SK-N-SH treated with all-trans-retinoic acid at 6 μM for 48 hours (cell line): ENCODE measurements at regions not wholly inside any gene's neighbourhood (a gene's known extent, or its start where the extent isn't known, plus 50 kb on each side); places are given as distances from the start of the nearest gene placed in this dataset.

Source experiments
- ATAC-seq: fragments of 200-7000 bp; cut with Tn5 transposase; 3 replicates; pipeline ENCODE4 v1.9.1; 2020; ENCODE audit warnings: mild to moderate bottlenecking, moderate library complexity
- ARNTL ChIP-seq: fragments of 450-650 bp; formaldehyde crosslinking; IDR thresholded peaks from 2 replicates; pipeline ENCODE4 v1.5.0; 2020; ENCODE audit warnings: low read depth, mild to moderate bottlenecking, moderate library complexity, borderline replicate concordance
- BACH2 ChIP-seq: fragments of 250-450 bp; sonication (Bioruptor Pico); IDR thresholded peaks from 2 replicates; pipeline ENCODE4 v1.9.0; 2021; ENCODE audit warnings: mild to moderate bottlenecking, borderline replicate concordance
- CREB5 ChIP-seq: fragments of 250-450 bp; sonication (Bioruptor Pico); IDR thresholded peaks from 2 replicates; pipeline ENCODE4 v1.5.1; 2020; ENCODE audit warnings: low read depth, mild to moderate bottlenecking, moderate library complexity
- CSRNP3 ChIP-seq: fragments of 250-450 bp; sonication (Bioruptor Pico); IDR thresholded peaks from 2 replicates; pipeline ENCODE4 v1.5.1; 2021; ENCODE audit warnings: mild to moderate bottlenecking, moderate library complexity
- ESRRG ChIP-seq: fragments of 250-450 bp; sonication (Bioruptor Pico); IDR thresholded peaks from 2 replicates; pipeline ENCODE4 v1.6.1; 2021; ENCODE audit warnings: mild to moderate bottlenecking
- GLIS3 ChIP-seq: fragments of 250-450 bp; sonication (Bioruptor Pico); IDR thresholded peaks from 2 replicates; pipeline ENCODE4 v1.5.0; 2020; ENCODE audit warnings: mild to moderate bottlenecking, moderate library complexity
- ISL1 ChIP-seq: fragments of 250-450 bp; sonication (Bioruptor Pico); IDR thresholded peaks from 2 replicates; pipeline ENCODE4 v2.1.2; 2022; ENCODE audit warnings: mild to moderate bottlenecking, moderate library complexity
- OSR1 ChIP-seq: fragments of 250-450 bp; sonication (Bioruptor Pico); IDR thresholded peaks from 2 replicates; pipeline ENCODE4 v1.8.0; 2022; ENCODE audit warnings: moderate library complexity, mild to moderate bottlenecking, inconsistent platforms
- POU6F1 ChIP-seq: fragments of 250-450 bp; sonication (Bioruptor Pico); IDR thresholded peaks from 2 replicates; pipeline ENCODE4 v1.8.0; 2021; ENCODE audit warnings: low read depth, mild to moderate bottlenecking, moderate library complexity, borderline replicate concordance
- PPARA ChIP-seq: fragments of 250-450 bp; sonication (Bioruptor Pico); IDR thresholded peaks from 2 replicates; pipeline ENCODE4 v1.5.0; 2020; ENCODE audit warnings: mild to moderate bottlenecking, borderline replicate concordance
- RARB ChIP-seq: fragments of 250-450 bp; sonication (Bioruptor Pico); IDR thresholded peaks from 2 replicates; pipeline ENCODE4 v1.8.0; 2021; ENCODE audit warnings: mild to moderate bottlenecking, moderate library complexity
- SNAI2 ChIP-seq: fragments of 250-450 bp; sonication (Bioruptor Pico); IDR thresholded peaks from 2 replicates; pipeline ENCODE4 v1.5.0; 2020; ENCODE audit warnings: mild to moderate bottlenecking, moderate library complexity
- TCF4 ChIP-seq: fragments of 250-450 bp; sonication (Bioruptor Pico); IDR thresholded peaks from 2 replicates; pipeline ENCODE4 v1.8.0; 2021; ENCODE audit warnings: mild to moderate bottlenecking, moderate library complexity, borderline replicate concordance
- TOX ChIP-seq: fragments of 250-450 bp; sonication (Bioruptor Pico); IDR thresholded peaks from 2 replicates; pipeline ENCODE4 v1.8.0; 2021; ENCODE audit warnings: mild to moderate bottlenecking, moderate library complexity, borderline replicate concordance
- TSHZ2 ChIP-seq: fragments of 250-450 bp; sonication (Bioruptor Pico); IDR thresholded peaks from 2 replicates; pipeline ENCODE4 v1.5.0; 2020; ENCODE audit warnings: mild to moderate bottlenecking, moderate library complexity
- ZC3H10 ChIP-seq: fragments of 250-450 bp; sonication (Bioruptor Pico); IDR thresholded peaks from 2 replicates; pipeline ENCODE4 v1.5.1; 2021; ENCODE audit warnings: mild to moderate bottlenecking, moderate library complexity
- ZFP3 ChIP-seq: fragments of 250-450 bp; sonication (Bioruptor Pico); IDR thresholded peaks from 2 replicates; pipeline ENCODE4 v1.5.0; 2020; ENCODE audit warnings: mild to moderate bottlenecking, moderate library complexity
- ZFP30 ChIP-seq: fragments of 450-650 bp; formaldehyde crosslinking; IDR thresholded peaks from 2 replicates; pipeline ENCODE4 v1.5.0; 2022; ENCODE audit warnings: mild to moderate bottlenecking, moderate library complexity
- ZNF565 ChIP-seq: fragments of 450-650 bp; formaldehyde crosslinking; conservative IDR thresholded peaks from 2 replicates; pipeline ENCODE4 v1.5.0; 2020; ENCODE audit warnings: low read depth, mild to moderate bottlenecking, moderate library complexity
- ZNF70 ChIP-seq: fragments of 450-650 bp; formaldehyde crosslinking; IDR thresholded peaks from 2 replicates; pipeline ENCODE4 v1.5.0; 2020; ENCODE audit warnings: mild to moderate bottlenecking, moderate library complexity
- ZNF8 ChIP-seq: fragments of 450-650 bp; formaldehyde crosslinking; IDR thresholded peaks from 2 replicates; pipeline ENCODE4 v1.5.0; 2020; ENCODE audit warnings: mild to moderate bottlenecking, moderate library complexity
- TF ChIP-seq, protein P1 (sequence below): fragments of 250-450 bp; sonication (Bioruptor Pico); IDR thresholded peaks from 2 replicates; pipeline ENCODE4 v1.8.0; 2020; ENCODE audit warnings: mild to moderate bottlenecking, moderate library complexity, borderline replicate concordance

DNA sequence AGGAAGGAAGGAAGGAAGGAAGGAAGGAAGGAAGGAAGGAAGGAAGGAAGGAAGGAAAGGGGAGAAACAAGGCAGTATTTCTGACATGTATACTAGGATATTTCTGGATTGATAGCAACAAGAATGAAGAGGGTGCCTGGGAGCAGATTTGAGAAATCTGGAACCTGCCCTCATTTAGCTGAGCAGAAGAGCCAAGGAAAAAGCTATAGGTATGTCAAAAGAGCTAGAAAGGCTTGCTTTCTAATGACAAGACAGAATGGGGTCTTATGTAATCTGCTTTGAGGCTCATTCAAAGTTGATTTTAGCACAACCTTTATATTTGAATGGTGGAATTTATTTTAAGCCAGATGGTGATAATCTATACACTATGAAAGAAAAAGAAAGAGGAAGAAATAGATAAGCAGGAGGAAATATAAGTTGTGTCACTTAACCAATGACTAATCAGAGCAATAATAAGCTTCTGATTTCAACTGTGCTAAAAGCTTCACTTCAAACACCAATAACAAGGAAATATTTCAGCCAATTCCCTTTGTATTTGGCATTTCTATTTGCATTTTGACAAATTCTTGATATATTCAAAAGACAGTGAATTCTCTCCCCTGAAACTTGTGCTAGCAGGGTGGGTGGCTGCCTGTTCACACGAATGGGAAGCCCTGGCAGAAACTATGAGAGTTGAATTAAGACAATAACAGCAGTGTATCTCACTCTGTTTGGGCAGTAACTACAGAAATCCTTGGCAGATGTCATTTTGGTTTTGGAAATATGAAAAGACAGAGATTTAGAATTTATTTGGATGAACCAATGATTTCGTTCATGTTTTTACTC is 76.3 kb upstream of the FLRT2 start (continued):
- TF ChIP-seq ZNF565 (no peak), PPARA (CRISPR knock-in tag) (no peak), TOX (no peak), ISL1 (CRISPR knock-in tag) (no peak), OSR1 (CRISPR knock-in tag) (no peak), ZNF70 (CRISPR knock-in tag) (no peak)

GRCh38 chr14:85454226-85454813 is 75.6 kb upstream of the FLRT2 start:
- TF ChIP-seq ZC3H10 (no peak), TOX (no peak), CREB5 (no peak), BACH2 (CRISPR knock-in tag) (no peak), POU6F1 (CRISPR knock-in tag) (no peak), ZFP3 (CRISPR knock-in tag) (no peak), ZNF70 (CRISPR knock-in tag) (no peak), CSRNP3 (CRISPR knock-in tag) (no peak), RARB (CRISPR knock-in tag) (no peak)
- TF ChIP-seq, protein P1, sequence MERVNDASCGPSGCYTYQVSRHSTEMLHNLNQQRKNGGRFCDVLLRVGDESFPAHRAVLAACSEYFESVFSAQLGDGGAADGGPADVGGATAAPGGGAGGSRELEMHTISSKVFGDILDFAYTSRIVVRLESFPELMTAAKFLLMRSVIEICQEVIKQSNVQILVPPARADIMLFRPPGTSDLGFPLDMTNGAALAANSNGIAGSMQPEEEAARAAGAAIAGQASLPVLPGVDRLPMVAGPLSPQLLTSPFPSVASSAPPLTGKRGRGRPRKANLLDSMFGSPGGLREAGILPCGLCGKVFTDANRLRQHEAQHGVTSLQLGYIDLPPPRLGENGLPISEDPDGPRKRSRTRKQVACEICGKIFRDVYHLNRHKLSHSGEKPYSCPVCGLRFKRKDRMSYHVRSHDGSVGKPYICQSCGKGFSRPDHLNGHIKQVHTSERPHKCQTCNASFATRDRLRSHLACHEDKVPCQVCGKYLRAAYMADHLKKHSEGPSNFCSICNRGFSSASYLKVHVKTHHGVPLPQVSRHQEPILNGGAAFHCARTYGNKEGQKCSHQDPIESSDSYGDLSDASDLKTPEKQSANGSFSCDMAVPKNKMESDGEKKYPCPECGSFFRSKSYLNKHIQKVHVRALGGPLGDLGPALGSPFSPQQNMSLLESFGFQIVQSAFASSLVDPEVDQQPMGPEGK, result no peak
- no peak for ATAC-seq

DNA sequence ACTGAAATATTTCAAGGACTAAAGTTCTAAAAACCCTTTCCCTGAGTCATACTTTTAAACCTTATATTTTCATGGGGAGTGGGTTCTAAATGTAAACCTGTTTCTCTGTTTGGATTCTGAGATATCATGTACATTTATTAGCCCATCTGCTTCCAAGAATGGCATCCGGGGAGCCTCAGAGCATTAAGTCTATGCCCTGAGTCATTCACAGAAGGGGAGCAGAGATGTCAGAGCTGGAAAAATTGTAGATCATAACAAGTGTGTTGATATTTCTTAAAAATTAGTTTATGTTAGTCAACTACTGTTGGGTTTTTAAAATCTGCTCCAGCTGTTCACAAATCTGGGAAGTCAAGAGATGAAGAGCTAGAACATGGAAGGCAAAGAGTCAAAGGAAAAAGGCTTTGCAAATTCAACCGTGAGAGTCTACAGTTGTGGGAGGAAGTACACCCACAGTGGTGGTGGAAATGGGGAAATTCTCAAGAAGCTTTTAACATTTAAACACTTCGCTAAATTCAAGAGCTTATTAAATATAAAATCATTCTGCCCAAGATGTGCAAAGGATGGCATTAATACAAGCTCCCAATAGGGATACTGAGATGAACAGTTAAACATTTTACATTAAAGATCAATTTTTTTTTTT is 70.5 kb upstream of the FLRT2 start:
- no peak for ATAC-seq
- TF ChIP-seq CSRNP3 (CRISPR knock-in tag) (no peak), ZNF565 (no peak), TSHZ2 (CRISPR knock-in tag) (no peak), TCF4 (CRISPR knock-in tag) (no peak), RARB (CRISPR knock-in tag) (no peak), POU6F1 (CRISPR knock-in tag) (no peak), ZFP30 (CRISPR knock-in tag) (no peak), OSR1 (CRISPR knock-in tag) (no peak), ZFP3 (CRISPR knock-in tag) (no peak), PPARA (CRISPR knock-in tag) (no peak), ZNF8 (CRISPR knock-in tag) (no peak), BACH2 (CRISPR knock-in tag) (no peak), ZC3H10 (no peak), SNAI2 (CRISPR knock-in tag) (no peak), ARNTL (CRISPR knock-in tag) (no peak), ZNF70 (CRISPR knock-in tag) (no peak), GLIS3 (CRISPR knock-in tag) (no peak), ISL1 (CRISPR knock-in tag) (no peak), ESRRG (no peak)
